Loucy (cell line): ENCODE measurements at regions not wholly inside any gene's neighbourhood (a gene's known extent, or its start where the extent isn't known, plus 50 kb on each side); places are given as distances from the start of the nearest gene placed in this dataset.

ENCODE experiments used
- EZH2phosphoT487 ChIP-seq: fragments of 200-600 bp; IDR thresholded peaks from 2 replicates; pipeline ENCODE4 v1.6.1; 2018; ENCODE audit warnings: antibody characterized with exemption, mild to moderate bottlenecking, moderate library complexity, borderline replicate concordance
- TF ChIP-seq, protein P1 (sequence below): fragments of 200-600 bp; sonication (generic); conservative IDR thresholded peaks from 2 replicates; pipeline ENCODE4 v1.5.1; 2014; ENCODE audit warnings: mild to moderate bottlenecking, antibody characterized with exemption, low read length

DNA sequence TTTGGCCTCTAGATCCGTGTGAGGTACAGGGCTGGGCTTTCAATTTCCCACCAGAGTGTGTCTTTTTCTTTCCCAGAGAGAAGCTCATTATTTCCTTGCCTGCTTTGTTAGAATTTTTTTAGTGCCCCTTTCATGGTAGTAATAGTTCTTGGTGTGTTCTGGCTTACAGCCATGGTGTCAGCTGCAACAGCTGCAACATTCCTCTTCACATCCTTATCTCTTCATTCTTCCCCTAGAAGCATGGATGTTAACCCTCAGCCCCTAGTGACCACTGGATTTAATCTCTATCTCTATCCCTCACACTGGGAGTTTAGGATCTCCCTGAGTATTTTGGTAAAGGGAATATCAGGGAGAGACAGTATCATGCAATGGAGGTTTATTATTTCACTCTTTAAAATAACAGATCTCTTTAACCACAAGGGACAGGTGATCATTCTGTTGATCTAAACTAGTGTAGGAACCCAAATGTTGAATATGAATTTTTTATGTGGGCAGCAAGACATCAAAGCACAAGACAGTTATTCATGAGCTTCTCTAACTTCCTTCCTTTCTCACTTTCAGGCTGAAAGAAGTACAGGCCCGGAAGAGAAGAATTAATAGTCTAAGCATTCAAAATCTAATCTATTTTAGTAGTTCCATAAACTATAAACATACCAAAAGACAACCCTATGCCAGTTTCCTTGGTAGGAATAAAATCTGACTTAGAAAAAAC is 160.2 kb downstream of the FAM170A start:
- TF ChIP-seq, protein P1, sequence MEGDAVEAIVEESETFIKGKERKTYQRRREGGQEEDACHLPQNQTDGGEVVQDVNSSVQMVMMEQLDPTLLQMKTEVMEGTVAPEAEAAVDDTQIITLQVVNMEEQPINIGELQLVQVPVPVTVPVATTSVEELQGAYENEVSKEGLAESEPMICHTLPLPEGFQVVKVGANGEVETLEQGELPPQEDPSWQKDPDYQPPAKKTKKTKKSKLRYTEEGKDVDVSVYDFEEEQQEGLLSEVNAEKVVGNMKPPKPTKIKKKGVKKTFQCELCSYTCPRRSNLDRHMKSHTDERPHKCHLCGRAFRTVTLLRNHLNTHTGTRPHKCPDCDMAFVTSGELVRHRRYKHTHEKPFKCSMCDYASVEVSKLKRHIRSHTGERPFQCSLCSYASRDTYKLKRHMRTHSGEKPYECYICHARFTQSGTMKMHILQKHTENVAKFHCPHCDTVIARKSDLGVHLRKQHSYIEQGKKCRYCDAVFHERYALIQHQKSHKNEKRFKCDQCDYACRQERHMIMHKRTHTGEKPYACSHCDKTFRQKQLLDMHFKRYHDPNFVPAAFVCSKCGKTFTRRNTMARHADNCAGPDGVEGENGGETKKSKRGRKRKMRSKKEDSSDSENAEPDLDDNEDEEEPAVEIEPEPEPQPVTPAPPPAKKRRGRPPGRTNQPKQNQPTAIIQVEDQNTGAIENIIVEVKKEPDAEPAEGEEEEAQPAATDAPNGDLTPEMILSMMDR: no peak
- TF ChIP-seq EZH2phosphoT487: no peak
